ENCODE measurements at regions not wholly inside any gene's neighbourhood (a gene's known extent, or its start where the extent isn't known, plus 50 kb on each side); places are given as distances from the start of the nearest gene placed in this dataset.
A peak's percentile ranks its signal among the peaks of the same experiment; 100 is the strongest.
"Not testable (repeated sequence)": the region's sequence is repeated elsewhere in the genome, so short reads cannot be mapped to it uniquely, and the experiment has no call there.

GRCh38 chr15:44849701-44850403 is 106.6 kb upstream of the TERB2 start:
- H3K27me3 ChIP-seq (ENCODE audit: insufficient read depth, low read length); H3K36me3 ChIP-seq (ENCODE audit: insufficient read depth, low read length); H3K4me1 ChIP-seq (ENCODE audit: control insufficient read depth, insufficient read depth, low read length, unreplicated experiment): not testable (repeated sequence)

GRCh38 chr15:44853304-44853950 is 103.1 kb upstream of the TERB2 start:
- peak overlapping the region; percentile 54 for H3K4me3 ChIP-seq (ENCODE audit: low read depth, low read length)
- H3K36me3 ChIP-seq (ENCODE audit: insufficient read depth, low read length); H3K4me1 ChIP-seq (ENCODE audit: control insufficient read depth, insufficient read depth, low read length, unreplicated experiment); H3K27ac ChIP-seq (ENCODE audit: low read depth, low read length); H3K79me2 ChIP-seq (ENCODE audit: control insufficient read depth, insufficient read depth, low read length, unreplicated experiment); H2AFZ ChIP-seq (ENCODE audit: low read length, unreplicated experiment); H3K27me3 ChIP-seq (ENCODE audit: insufficient read depth, low read length): not testable (repeated sequence)

More at GRCh38 chr15:44849701-44850403, 106.6 kb upstream of the TERB2 start:
- H3K27ac ChIP-seq (ENCODE audit: low read depth, low read length); H3K79me2 ChIP-seq (ENCODE audit: control insufficient read depth, insufficient read depth, low read length, unreplicated experiment); H3K4me3 ChIP-seq (ENCODE audit: low read depth, low read length); H2AFZ ChIP-seq (ENCODE audit: low read length, unreplicated experiment): not testable (repeated sequence)

GRCh38 chr15:44854696-44855095 is 101.8 kb upstream of the TERB2 start:
- not testable (repeated sequence) for H3K27ac ChIP-seq (ENCODE audit: low read depth, low read length); H3K36me3 ChIP-seq (ENCODE audit: insufficient read depth, low read length); H3K4me1 ChIP-seq (ENCODE audit: control insufficient read depth, insufficient read depth, low read length, unreplicated experiment); H3K27me3 ChIP-seq (ENCODE audit: insufficient read depth, low read length); H2AFZ ChIP-seq (ENCODE audit: low read length, unreplicated experiment); H3K79me2 ChIP-seq (ENCODE audit: control insufficient read depth, insufficient read depth, low read length, unreplicated experiment); H3K4me3 ChIP-seq (ENCODE audit: low read depth, low read length)

- not testable (repeated sequence) for H3K4me1 ChIP-seq (ENCODE audit: control insufficient read depth, insufficient read depth, low read length, unreplicated experiment); H3K27ac ChIP-seq (ENCODE audit: low read depth, low read length); H3K4me3 ChIP-seq (ENCODE audit: low read depth, low read length); H3K27me3 ChIP-seq (ENCODE audit: insufficient read depth, low read length); H3K36me3 ChIP-seq (ENCODE audit: insufficient read depth, low read length); H3K79me2 ChIP-seq (ENCODE audit: control insufficient read depth, insufficient read depth, low read length, unreplicated experiment); H2AFZ ChIP-seq (ENCODE audit: low read length, unreplicated experiment)
Measured at GRCh38 chr15:44856284-44856683, 100.2 kb upstream of the TERB2 start.

- not testable (repeated sequence) for H3K27me3 ChIP-seq (ENCODE audit: insufficient read depth, low read length); H3K4me3 ChIP-seq (ENCODE audit: low read depth, low read length); H3K4me1 ChIP-seq (ENCODE audit: control insufficient read depth, insufficient read depth, low read length, unreplicated experiment); H3K27ac ChIP-seq (ENCODE audit: low read depth, low read length); H2AFZ ChIP-seq (ENCODE audit: low read length, unreplicated experiment); H3K36me3 ChIP-seq (ENCODE audit: insufficient read depth, low read length); H3K79me2 ChIP-seq (ENCODE audit: control insufficient read depth, insufficient read depth, low read length, unreplicated experiment)
Measured at GRCh38 chr15:44857164-44857710, 99.2 kb upstream of the TERB2 start.

GRCh38 chr15:44859088-44859487 is 97.4 kb upstream of the TERB2 start:
- not testable (repeated sequence) for H3K4me1 ChIP-seq (ENCODE audit: control insufficient read depth, insufficient read depth, low read length, unreplicated experiment); H3K4me3 ChIP-seq (ENCODE audit: low read depth, low read length); H3K79me2 ChIP-seq (ENCODE audit: control insufficient read depth, insufficient read depth, low read length, unreplicated experiment); H3K36me3 ChIP-seq (ENCODE audit: insufficient read depth, low read length); H3K27ac ChIP-seq (ENCODE audit: low read depth, low read length); H2AFZ ChIP-seq (ENCODE audit: low read length, unreplicated experiment)
- H3K27me3 ChIP-seq (ENCODE audit: insufficient read depth, low read length), result peaks cover 13% of the 10 kb centered on the region; the same call in 1 of the 2 replicates

GRCh38 chr15:44860168-44860567 is 96.3 kb upstream of the TERB2 start:
- H3K27ac ChIP-seq (ENCODE audit: low read depth, low read length); H3K79me2 ChIP-seq (ENCODE audit: control insufficient read depth, insufficient read depth, low read length, unreplicated experiment); H3K4me1 ChIP-seq (ENCODE audit: control insufficient read depth, insufficient read depth, low read length, unreplicated experiment); H3K36me3 ChIP-seq (ENCODE audit: insufficient read depth, low read length); H2AFZ ChIP-seq (ENCODE audit: low read length, unreplicated experiment); H3K4me3 ChIP-seq (ENCODE audit: low read depth, low read length): not testable (repeated sequence)
- peaks cover 23% of the 10 kb centered on the region for H3K27me3 ChIP-seq (ENCODE audit: insufficient read depth, low read length)

GRCh38 chr15:44861439-44861910 is 95.0 kb upstream of the TERB2 start:
- no peaks in the 10 kb centered on the region for H3K4me1 ChIP-seq (ENCODE audit: control insufficient read depth, insufficient read depth, low read length, unreplicated experiment)
- no peak overlapping the region for H2AFZ ChIP-seq (ENCODE audit: low read length, unreplicated experiment)
- H3K27ac ChIP-seq (ENCODE audit: low read depth, low read length), result no peak overlapping the region
- H3K36me3 ChIP-seq (ENCODE audit: insufficient read depth, low read length), result no peaks in the 10 kb centered on the region
- peaks cover 23% of the 10 kb centered on the region for H3K27me3 ChIP-seq (ENCODE audit: insufficient read depth, low read length)
- H3K79me2 ChIP-seq (ENCODE audit: control insufficient read depth, insufficient read depth, low read length, unreplicated experiment), result no peaks in the 10 kb centered on the region
- no peak overlapping the region for H3K4me3 ChIP-seq (ENCODE audit: low read depth, low read length)

- H3K27ac ChIP-seq (ENCODE audit: low read depth, low read length), result no peak overlapping the region
- no peak overlapping the region for H2AFZ ChIP-seq (ENCODE audit: low read length, unreplicated experiment)
- no peaks in the 10 kb centered on the region for H3K36me3 ChIP-seq (ENCODE audit: insufficient read depth, low read length)
- no peaks in the 10 kb centered on the region for H3K79me2 ChIP-seq (ENCODE audit: control insufficient read depth, insufficient read depth, low read length, unreplicated experiment)
- peaks cover 27% of the 10 kb centered on the region for H3K27me3 ChIP-seq (ENCODE audit: insufficient read depth, low read length)
- H3K4me1 ChIP-seq (ENCODE audit: control insufficient read depth, insufficient read depth, low read length, unreplicated experiment), result no peaks in the 10 kb centered on the region
- no peak overlapping the region for H3K4me3 ChIP-seq (ENCODE audit: low read depth, low read length)
Measured at GRCh38 chr15:44861917-44862316, 94.6 kb upstream of the TERB2 start.

- not testable (repeated sequence) for H3K27ac ChIP-seq (ENCODE audit: low read depth, low read length); H3K36me3 ChIP-seq (ENCODE audit: insufficient read depth, low read length); H3K79me2 ChIP-seq (ENCODE audit: control insufficient read depth, insufficient read depth, low read length, unreplicated experiment); H3K4me3 ChIP-seq (ENCODE audit: low read depth, low read length); H2AFZ ChIP-seq (ENCODE audit: low read length, unreplicated experiment); H3K4me1 ChIP-seq (ENCODE audit: control insufficient read depth, insufficient read depth, low read length, unreplicated experiment)
- H3K27me3 ChIP-seq (ENCODE audit: insufficient read depth, low read length), result peaks cover 32% of the 10 kb centered on the region
Measured at GRCh38 chr15:44862866-44863265, 93.6 kb upstream of the TERB2 start.

GRCh38 chr15:44868100-44868499 is 88.4 kb upstream of the TERB2 start:
- not testable (repeated sequence) for H3K27ac ChIP-seq (ENCODE audit: low read depth, low read length); H2AFZ ChIP-seq (ENCODE audit: low read length, unreplicated experiment); H3K79me2 ChIP-seq (ENCODE audit: control insufficient read depth, insufficient read depth, low read length, unreplicated experiment); H3K36me3 ChIP-seq (ENCODE audit: insufficient read depth, low read length); H3K4me3 ChIP-seq (ENCODE audit: low read depth, low read length); H3K4me1 ChIP-seq (ENCODE audit: control insufficient read depth, insufficient read depth, low read length, unreplicated experiment)
- H3K27me3 ChIP-seq (ENCODE audit: insufficient read depth, low read length), result peaks cover 32% of the 10 kb centered on the region
